IMR-90 (cell line): ENCODE measurements at regions not wholly inside any gene's neighbourhood (a gene's known extent, or its start where the extent isn't known, plus 50 kb on each side); places are given as distances from the start of the nearest gene placed in this dataset.

ENCODE experiments used
- CTCF ChIP-seq: conservative IDR thresholded peaks from 2 replicates; pipeline ENCODE4 v1.5.1; 2012; ENCODE audit warnings: mild to moderate bottlenecking, low read depth, low read length, improper control_type of control experiment
- FOS ChIP-seq: fragments of 150-350 bp; IDR thresholded peaks from 2 replicates; pipeline ENCODE4 v1.6.1; 2016; ENCODE audit warnings: low read depth, low read length
- MAZ ChIP-seq: IDR thresholded peaks from 2 replicates; pipeline ENCODE4 v1.6.1; 2012; ENCODE audit warnings: low read depth, mild to moderate bottlenecking, low read length, improper control_type of control experiment, moderate library complexity, borderline replicate concordance
- POLR2A ChIP-seq: IDR thresholded peaks from 2 replicates; pipeline ENCODE4 v1.6.1; 2012; ENCODE audit warnings: mild to moderate bottlenecking, low read depth, low read length
- RAD21 ChIP-seq: IDR thresholded peaks from 2 replicates; pipeline ENCODE4 v1.6.1; 2012; ENCODE audit warnings: low read length, improper control_type of control experiment

- no peak for TF ChIP-seq CTCF
- TF ChIP-seq MAZ, result no peak
- no peak for TF ChIP-seq FOS
- no peak for TF ChIP-seq POLR2A
- TF ChIP-seq RAD21, result no peak
Measured at GRCh38 chr7:22952306-22953015, 61.5 kb downstream of the HYCC1 start.
